Esophagus muscularis mucosa (tissue), 4 donors: ENCODE measurements at regions not wholly inside any gene's neighbourhood (a gene's known extent, or its start where the extent isn't known, plus 50 kb on each side); places are given as distances from the start of the nearest gene placed in this dataset.

Source experiments
- CTCF ChIP-seq, 3 experiments: fragments of 200-600 bp in 2 of 3; fragments of 450-650 bp in 1 of 3; sonication (generic) in 2 of 3; IDR thresholded peaks; one replicate each; pipeline ENCODE4 v1.5.1; 2017 to 2019; ENCODE audit warnings: antibody characterized with exemption in 3 of 3, mild to moderate bottlenecking in 2 of 3, moderate library complexity in 1 of 3
- EP300 ChIP-seq: sonication (generic); formaldehyde crosslinking; IDR thresholded peaks from one replicate; pipeline ENCODE4 v1.6.1; 2017; ENCODE audit warnings: antibody characterized with exemption
- POLR2A ChIP-seq: fragments of 450-650 bp; IDR thresholded peaks from one replicate; pipeline ENCODE4 v1.6.1; 2017; ENCODE audit warnings: antibody characterized with exemption, moderate library complexity, mild to moderate bottlenecking, low read depth
- POLR2AphosphoS5 ChIP-seq, 2 donors: sonication (generic); formaldehyde crosslinking; IDR thresholded peaks; one replicate each; pipeline ENCODE4 v1.6.1; 2017; ENCODE audit warnings: antibody characterized with exemption in 2 of 2

GRCh38 chr2:402721-403120 is 114.8 kb upstream of the ALKAL2 start:
- TF ChIP-seq CTCF (IDR thresholded peaks at IDR 0.05) (no peak), POLR2A (no peak), POLR2AphosphoS5 (IDR thresholded peaks at IDR 0.05) (no peak), EP300 (no peak)
